Posterior vena cava (tissue), 2 donors: ENCODE measurements at regions not wholly inside any gene's neighbourhood (a gene's known extent, or its start where the extent isn't known, plus 50 kb on each side); places are given as distances from the start of the nearest gene placed in this dataset.

Experiments used
- microRNA-seq, 2 donors: library from miRNA; unstranded; fragments of <30 nt; microRNA quantifications; one replicate each; pipeline ENCODE4 v1.2.0, GENCODE V29; 2020 to 2021; ENCODE audit warnings: borderline microRNAs expressed in 2 of 2
- donor health status: DM: yes; HTN: yes; CAD: no.
- donor health status: DM: yes; HTN: yes; CAD: no.

Small RNA genes lying in the stretch of these regions (microRNA-seq; reads per million reads assigned to microRNA genes)
- gene MIR466, result 1.3 to 6.5 reads per million in 2 donors
